Ishikawa (cell line): ENCODE measurements at regions not wholly inside any gene's neighbourhood (a gene's known extent, or its start where the extent isn't known, plus 50 kb on each side); places are given as distances from the start of the nearest gene placed in this dataset.

Experiments
- CEBPB ChIP-seq: IDR thresholded peaks from 2 replicates; pipeline ENCODE4 v1.6.1; 2012
- CREB1 ChIP-seq: IDR thresholded peaks from 2 replicates; pipeline ENCODE4 v1.6.1; 2012; ENCODE audit warnings: low read depth
- EGR1 ChIP-seq: IDR thresholded peaks from 2 replicates; pipeline ENCODE4 v1.6.1; 2012
- EP300 ChIP-seq: IDR thresholded peaks from 2 replicates; pipeline ENCODE4 v1.6.1; 2012; ENCODE audit warnings: borderline replicate concordance
- FOXM1 ChIP-seq: IDR thresholded peaks from 2 replicates; pipeline ENCODE4 v1.6.1; 2012; ENCODE audit warnings: low read depth, borderline replicate concordance
- MAX ChIP-seq: IDR thresholded peaks from 2 replicates; pipeline ENCODE4 v1.6.1; 2012
- NFIC ChIP-seq: IDR thresholded peaks from 2 replicates; pipeline ENCODE4 v1.6.1; 2012
- RAD21 ChIP-seq: IDR thresholded peaks from 2 replicates; pipeline ENCODE4 v1.6.1; 2012; ENCODE audit warnings: low read depth
- REST ChIP-seq: IDR thresholded peaks from 2 replicates; pipeline ENCODE4 v1.6.1; 2012; ENCODE audit warnings: low read depth, mild to moderate bottlenecking
- TAF1 ChIP-seq: IDR thresholded peaks from 2 replicates; pipeline ENCODE4 v1.6.1; 2012; ENCODE audit warnings: low read depth, mild to moderate bottlenecking
- TCF12 ChIP-seq: IDR thresholded peaks from 2 replicates; pipeline ENCODE4 v1.6.1; 2012; ENCODE audit warnings: low read depth
- TEAD4 ChIP-seq: IDR thresholded peaks from 2 replicates; pipeline ENCODE4 v1.6.1; 2012
- USF1 ChIP-seq: IDR thresholded peaks from 2 replicates; pipeline ENCODE4 v1.6.1; 2012
- YY1 ChIP-seq: IDR thresholded peaks from 2 replicates; pipeline ENCODE4 v1.6.1; 2012; ENCODE audit warnings: low read depth
- ZBTB7A ChIP-seq: IDR thresholded peaks from 2 replicates; pipeline ENCODE4 v1.6.1; 2012; ENCODE audit warnings: low read depth

GRCh38 chr3:124121379-124122312 is 129.7 kb upstream of the ROPN1 start:
- TF ChIP-seq REST (no peak), MAX (no peak), EGR1 (no peak), YY1 (no peak), TCF12 (no peak), RAD21 (no peak)

- TF ChIP-seq YY1 (no peak), MAX (no peak), USF1 (no peak), CREB1 (no peak), TAF1 (no peak), EP300 (no peak), NFIC (no peak), REST (no peak), CEBPB (no peak), TCF12 (no peak), RAD21 (no peak), ZBTB7A (no peak), EGR1 (no peak), TEAD4 (no peak)
These were observed 133.4 kb upstream of the ROPN1 start for GRCh38 chr3:124125315-124125714.

- TF ChIP-seq CREB1, result no peak
- TF ChIP-seq RAD21, result no peak
- TF ChIP-seq YY1, result no peak
- no peak for TF ChIP-seq EGR1
- no peak for TF ChIP-seq EP300
- no peak for TF ChIP-seq TEAD4
- TF ChIP-seq USF1, result no peak
- TF ChIP-seq TCF12, result no peak
- no peak for TF ChIP-seq REST
- no peak for TF ChIP-seq ZBTB7A
- TF ChIP-seq MAX, result no peak
- TF ChIP-seq CEBPB, result no peak
- no peak for TF ChIP-seq FOXM1
- TF ChIP-seq NFIC, result no peak
- TF ChIP-seq TAF1, result no peak
These were observed 134.6 kb upstream of the ROPN1 start for GRCh38 chr3:124126436-124127023.

- no peak for TF ChIP-seq TEAD4
- no peak for TF ChIP-seq NFIC
- TF ChIP-seq USF1, result no peak
- TF ChIP-seq YY1, result no peak
- TF ChIP-seq MAX, result no peak
- TF ChIP-seq TCF12, result no peak
- TF ChIP-seq EGR1, result no peak
- no peak for TF ChIP-seq REST
- no peak for TF ChIP-seq ZBTB7A
- TF ChIP-seq CREB1, result no peak
- no peak for TF ChIP-seq TAF1
- TF ChIP-seq CEBPB, result no peak
These were observed 139.2 kb upstream of the ROPN1 start for GRCh38 chr3:124131158-124131557.
